Activated CD8-positive, alpha-beta memory T cell treated with anti-CD3 and anti-CD28 coated beads for 36 hours (primary cell): ENCODE measurements at regions not wholly inside any gene's neighbourhood (a gene's known extent, or its start where the extent isn't known, plus 50 kb on each side); places are given as distances from the start of the nearest gene placed in this dataset.

Experiments used
- CTCF ChIA-PET: fragments of 350-600 bp; sonication (Branson Sonifier 250); formaldehyde crosslinking; loops from one replicate; lab custom pipeline; 2021; ENCODE audit warnings: antibody characterized with exemption; lab: Charles Lee
- POLR2A ChIA-PET: fragments of 350-600 bp; sonication (Branson Sonifier 250); formaldehyde crosslinking; loops from one replicate; lab custom pipeline; 2021; ENCODE audit warnings: antibody characterized with exemption; lab: Charles Lee

DNA sequence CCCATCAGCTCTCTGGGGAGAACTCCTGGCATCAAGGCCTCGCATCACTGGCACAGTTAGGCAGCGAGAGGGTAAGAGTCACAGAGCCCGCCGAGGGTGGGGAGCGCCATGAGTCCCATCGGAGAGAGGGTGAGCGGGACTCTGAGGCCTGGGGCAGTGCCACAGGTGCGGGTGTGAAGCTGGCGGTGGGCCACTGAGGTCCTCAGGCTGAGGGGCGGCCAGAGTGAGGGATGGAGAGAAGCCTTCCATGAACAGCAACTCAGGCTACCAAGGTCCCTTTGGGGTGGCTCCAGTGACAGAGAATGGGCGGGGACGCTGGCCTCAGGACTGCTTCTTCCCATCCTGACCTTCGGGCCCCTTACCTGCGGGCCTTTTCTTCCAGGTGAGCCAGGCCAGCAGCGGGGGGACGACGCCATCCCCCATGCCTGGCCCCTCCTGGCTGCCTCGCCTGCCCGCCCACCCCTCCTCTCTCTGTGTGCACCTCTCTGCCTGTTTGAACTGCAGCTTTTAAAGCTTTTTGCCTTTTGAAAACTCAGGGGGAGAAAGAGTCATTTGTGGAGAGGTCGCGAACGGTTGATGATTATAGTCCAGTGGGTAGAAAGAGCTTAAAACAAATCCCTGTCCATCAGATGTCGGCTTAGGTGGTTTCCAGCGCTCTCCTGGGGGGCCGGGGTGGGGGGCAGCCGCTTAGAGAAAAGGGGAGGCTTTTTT lies 149.3 kb upstream of the GSE1 start:
- CTCF ChIA-PET = interaction anchor here (1.3 kb wide), 1 partner anchor 153 kb away, joined by 3 read pairs; no protein-coding TSS in a partner anchor
- POLR2A ChIA-PET = no interaction called here

DNA sequence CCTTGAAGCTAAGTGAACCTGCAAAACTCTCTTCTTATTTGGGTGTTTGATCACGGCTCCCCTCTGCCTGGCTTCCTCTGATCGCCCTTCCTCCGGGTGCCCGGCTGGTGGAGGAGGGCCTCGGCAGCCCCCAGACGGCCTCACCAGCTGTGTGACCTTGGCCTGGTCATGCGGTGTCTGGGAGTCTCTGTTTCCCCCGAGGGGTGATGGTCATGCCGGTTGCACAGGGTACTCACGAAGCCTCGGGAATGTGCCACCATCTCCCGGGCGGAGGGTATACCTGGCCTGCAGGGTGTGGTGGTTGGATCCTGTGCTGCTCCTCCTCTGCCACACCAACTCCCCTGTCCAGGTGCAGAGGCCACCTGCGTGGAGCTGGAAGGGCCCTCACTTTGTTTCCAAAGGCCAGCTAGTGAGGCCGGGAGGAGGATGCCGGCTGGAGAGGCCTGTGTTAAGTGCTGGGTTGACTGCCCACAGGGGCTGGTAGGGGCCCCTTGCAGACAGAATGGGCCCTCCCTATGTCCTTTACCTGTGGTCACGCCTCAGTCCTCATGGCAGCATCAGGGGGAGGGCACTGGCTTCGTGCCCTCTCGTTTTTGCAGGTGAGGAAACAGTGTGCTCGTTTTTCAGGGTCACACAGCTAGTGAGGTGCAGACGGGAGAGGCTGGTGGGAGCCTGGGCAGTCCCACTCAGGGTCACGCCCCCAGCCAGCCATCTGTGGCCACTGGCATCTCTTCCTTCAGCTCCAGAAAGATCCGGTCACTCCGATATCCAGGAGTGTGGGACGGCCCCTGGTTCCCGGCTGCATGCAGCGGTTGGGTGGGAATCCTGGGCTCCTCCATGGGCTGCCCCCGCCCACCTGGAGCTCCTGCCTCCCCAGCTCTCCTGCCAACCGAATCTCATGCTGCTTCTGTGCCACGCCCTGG lies 148.5 kb upstream of the GSE1 start:
- ChIA-PET POLR2A (no interaction called here), CTCF (interaction anchor here (1.3 kb wide), 1 partner anchor 152 kb away, joined by 3 read pairs; no protein-coding TSS in a partner anchor)

DNA sequence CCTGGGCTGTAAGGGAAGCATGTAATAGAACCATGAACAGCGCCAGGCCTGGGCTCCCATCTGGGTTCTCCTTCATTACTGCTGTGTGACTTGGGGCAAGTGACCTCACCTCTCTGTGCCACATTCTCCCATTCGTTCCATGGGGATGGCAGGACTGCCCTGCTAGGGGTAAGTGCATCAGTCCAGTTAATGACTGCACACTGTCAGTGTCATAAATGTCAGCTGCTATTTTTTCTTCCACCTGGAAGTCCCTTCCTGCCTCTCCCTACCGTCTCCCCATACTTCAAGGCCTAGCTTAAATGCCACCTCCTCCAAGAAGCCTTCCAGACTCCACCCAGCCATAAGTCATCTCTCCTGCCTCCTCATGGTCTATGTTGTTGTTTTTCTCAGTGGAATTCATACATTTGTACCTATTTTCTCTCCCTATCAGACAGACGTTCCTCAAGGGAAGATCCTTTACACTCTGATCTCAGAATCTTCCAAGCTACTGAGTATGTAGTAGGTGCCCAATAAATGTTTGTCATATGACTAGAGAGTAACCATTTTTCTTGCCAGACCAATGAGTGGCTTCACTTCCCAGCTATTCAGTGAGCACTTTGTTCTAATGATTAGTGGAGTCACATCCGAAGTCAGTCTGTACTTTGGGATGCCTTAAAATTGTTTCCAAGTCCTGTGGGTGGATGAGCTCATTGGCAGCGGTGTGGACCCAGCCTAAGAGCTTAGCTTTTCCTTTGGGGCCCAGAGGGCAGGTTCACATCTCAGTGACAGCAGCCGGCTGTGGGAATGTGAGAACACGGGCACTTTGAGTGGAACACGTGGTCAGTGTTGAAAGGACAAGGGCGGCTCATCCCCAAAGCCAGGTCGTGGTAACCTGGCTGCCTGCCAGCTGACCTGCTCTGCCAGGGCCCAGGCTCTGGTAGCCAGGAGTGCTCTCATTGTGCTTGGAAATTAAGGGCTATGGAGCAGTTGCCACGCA lies 147.5 kb upstream of the GSE1 start:
- ChIA-PET CTCF (no interaction called here), POLR2A (no interaction called here)

DNA sequence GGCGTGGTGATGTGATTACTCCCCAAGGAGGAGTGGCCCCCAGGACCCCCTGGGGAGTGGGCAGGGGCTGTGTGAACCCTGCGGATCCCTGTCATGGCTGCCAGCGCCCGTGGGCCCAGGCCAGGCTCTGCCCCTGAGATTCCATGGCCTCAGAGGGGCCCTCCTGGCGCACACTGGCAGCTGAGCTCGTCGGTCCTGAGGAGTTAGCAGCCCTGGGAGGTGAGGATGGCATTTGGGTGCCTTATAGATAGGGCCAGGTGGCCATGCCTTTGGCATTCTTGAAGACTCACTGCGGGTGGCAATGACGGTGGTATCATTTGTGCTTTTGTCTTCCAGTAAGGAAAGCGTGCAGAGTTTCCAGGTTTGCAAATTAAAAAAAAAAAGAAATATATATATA lies 146.8 kb upstream of the GSE1 start:
- CTCF ChIA-PET = no interaction called here
- POLR2A ChIA-PET = no interaction called here

DNA sequence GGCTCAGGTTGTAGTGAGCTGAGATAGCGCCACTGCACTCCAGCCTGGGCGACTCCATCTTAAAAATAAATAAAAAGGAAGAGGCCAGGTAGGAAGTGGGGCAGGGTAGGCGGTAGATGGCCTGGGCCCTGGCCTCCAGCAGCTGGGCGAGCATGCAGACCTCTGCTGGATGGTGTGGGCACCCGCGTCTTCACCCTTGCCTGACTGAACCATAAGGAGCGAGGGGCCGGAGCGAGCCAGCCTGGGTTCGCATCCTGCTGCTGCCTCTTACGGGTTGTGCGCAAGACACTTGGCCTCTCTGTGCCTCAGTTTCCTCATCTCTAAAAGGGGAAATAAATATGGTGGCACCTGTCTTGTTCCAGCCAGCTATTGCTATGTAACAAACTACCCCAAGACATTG lies 146.1 kb upstream of the GSE1 start:
- POLR2A ChIA-PET = no interaction called here

DNA sequence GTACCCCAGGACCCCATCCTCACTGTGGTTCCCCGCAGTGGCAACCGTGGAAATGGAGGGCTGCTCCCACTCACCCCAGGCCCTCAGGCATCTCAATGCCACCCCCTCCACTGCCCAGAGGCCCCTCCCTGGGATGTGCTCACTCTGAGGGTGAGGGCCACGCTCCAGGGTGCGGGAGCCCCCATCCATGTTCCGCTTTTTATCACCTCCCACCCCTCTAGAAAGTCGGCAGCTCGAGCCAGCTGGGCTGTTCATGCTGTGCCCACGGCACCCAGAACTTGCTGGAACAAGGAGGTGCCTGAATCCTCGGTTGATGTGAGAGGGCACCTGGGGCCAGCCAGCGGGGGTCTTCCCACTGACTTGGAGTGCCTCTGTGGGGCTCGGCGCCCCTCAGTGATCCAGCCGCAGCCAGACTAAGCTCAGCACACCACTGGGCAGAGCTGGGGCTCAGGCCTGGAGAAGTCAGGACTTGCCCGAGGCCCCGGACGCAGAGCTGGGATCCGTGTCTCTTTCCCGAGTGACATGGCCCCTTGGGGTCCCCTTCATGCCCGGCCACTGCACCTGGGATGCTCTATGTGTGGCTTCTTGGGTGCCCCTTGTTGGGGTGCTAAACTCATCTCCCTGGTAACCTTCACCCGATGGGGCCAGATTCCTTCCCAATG lies 143.1 kb upstream of the GSE1 start:
- POLR2A ChIA-PET = no interaction called here
- CTCF ChIA-PET = interaction anchor here (0.7 kb wide), 1 partner anchor 269 kb away, joined by 3 read pairs; no protein-coding TSS in a partner anchor

More for the DNA sequence above, 146.1 kb upstream of the GSE1 start:
- CTCF ChIA-PET = no interaction called here

DNA sequence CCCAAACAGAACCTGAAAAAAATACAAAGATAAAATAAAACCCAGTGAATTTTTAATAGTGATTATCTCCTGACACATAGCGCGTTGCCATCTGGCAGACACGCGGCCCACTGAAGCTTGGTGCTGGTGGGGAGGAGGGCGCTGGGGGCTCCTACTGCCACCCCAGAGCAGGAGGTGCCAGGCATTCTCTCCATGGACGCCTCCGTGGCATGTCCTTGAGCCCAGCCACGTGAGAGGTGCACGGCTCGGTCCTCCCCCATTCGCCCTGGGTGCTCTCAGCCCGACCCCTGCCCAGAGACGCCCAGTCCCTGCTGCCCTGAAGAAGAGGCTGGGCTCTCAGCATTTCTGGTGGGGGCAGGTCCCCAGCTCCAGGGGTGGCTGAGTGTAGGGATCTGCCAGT lies 142.2 kb upstream of the GSE1 start:
- ChIA-PET POLR2A (no interaction called here), CTCF (interaction anchor here (0.7 kb wide), 1 partner anchor 268 kb away, joined by 3 read pairs; no protein-coding TSS in a partner anchor)

DNA sequence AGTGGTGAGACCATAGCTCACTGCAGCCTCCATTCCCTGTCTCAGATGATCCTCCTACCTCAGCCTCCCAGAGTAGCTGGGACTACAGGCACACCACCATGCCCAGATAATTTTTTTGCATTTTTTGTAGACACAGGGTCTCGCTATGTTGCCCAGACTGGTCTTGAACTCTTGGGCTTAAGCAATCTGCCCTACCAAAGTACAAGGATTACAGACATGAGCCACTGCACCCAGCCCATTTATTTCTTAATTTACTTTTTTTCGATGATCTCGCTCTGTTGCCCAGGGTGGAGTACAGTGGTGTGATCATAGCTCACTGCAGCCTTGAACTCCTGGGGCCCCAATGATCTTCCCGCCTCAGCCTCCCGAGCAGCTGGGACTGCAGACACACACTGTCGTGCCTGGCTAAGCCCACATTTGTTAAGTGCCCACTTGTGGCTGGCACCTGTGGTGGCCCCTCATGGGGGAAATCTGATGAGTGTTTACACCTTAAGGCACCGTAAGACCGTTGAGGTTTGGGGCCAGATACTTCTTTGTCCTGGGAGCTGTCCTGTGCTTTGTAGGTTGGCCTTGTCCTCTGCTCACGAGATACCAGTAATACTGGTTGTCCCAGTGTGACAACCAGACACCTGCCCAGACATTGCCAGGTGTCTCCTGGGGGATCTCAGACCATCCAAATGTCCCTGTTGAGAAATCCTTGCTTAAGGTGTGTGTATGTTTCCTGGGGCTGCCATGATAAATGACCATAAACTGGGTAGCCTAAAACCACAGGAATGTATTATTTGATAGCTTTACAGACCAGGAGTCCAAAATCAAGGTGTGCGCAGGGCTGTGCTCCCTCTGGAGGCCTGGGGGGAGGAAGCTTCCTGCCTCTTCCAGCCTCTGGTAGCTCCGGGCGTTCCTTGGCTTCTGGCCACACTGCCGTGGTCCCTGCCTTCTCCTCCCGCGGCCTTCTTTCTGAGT lies 141.4 kb upstream of the GSE1 start:
- CTCF ChIA-PET = interaction anchor here (1.3 kb wide), 2 partner anchors 49 to 146 kb away, joined by 3 read pairs; no protein-coding TSS in a partner anchor
- POLR2A ChIA-PET = no interaction called here

DNA sequence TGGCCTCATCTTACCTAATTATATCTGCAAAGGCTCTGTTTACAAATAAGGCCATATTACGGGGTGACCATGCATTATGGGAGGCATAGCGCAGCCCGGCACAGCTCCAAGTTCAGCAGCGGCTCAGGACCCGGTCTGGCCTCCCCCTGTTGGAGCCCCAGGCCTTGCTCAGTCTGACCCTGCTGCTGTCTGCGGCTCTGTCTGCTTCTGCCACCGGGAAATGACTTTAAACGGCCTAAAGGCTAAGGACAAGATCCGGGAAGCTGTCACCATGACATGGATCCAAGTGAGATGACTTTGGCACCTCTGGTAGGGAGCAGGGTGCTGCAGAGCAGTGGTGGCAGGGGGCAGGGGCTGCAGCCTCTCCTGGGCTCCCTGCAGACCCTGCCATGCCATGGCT lies 140.6 kb upstream of the GSE1 start:
- CTCF ChIA-PET = interaction anchor here (1.3 kb wide), 2 partner anchors 50 to 145 kb away, joined by 3 read pairs; no protein-coding TSS in a partner anchor

DNA sequence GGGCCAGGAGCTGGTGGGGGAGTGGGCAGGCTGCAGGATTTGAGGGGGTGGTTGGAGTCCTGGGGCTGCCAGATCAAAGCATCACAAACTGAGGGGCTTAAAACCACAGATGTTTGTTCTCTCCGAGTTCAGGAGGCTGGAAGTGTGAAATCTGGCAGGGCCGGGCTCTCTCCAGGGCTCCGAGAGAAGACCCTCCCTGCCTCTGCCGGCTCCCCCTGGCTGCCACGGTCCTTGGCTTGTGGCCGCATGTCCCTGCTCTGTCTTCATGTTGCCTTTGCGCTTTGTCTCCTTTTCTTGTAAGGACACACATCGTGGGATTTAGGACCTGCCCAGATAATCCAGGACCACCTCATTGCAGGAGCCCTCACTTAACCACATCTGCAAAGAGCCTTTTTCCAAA lies 139.8 kb upstream of the GSE1 start:
- ChIA-PET CTCF (no interaction called here), POLR2A (interaction anchor here (0.7 kb wide), 1 partner anchor 8 kb away, joined by 3 read pairs; no protein-coding TSS in a partner anchor)

More for the DNA sequence above, 140.6 kb upstream of the GSE1 start:
- POLR2A ChIA-PET = interaction anchor here (0.7 kb wide), 1 partner anchor 9 kb away, joined by 3 read pairs; no protein-coding TSS in a partner anchor

DNA sequence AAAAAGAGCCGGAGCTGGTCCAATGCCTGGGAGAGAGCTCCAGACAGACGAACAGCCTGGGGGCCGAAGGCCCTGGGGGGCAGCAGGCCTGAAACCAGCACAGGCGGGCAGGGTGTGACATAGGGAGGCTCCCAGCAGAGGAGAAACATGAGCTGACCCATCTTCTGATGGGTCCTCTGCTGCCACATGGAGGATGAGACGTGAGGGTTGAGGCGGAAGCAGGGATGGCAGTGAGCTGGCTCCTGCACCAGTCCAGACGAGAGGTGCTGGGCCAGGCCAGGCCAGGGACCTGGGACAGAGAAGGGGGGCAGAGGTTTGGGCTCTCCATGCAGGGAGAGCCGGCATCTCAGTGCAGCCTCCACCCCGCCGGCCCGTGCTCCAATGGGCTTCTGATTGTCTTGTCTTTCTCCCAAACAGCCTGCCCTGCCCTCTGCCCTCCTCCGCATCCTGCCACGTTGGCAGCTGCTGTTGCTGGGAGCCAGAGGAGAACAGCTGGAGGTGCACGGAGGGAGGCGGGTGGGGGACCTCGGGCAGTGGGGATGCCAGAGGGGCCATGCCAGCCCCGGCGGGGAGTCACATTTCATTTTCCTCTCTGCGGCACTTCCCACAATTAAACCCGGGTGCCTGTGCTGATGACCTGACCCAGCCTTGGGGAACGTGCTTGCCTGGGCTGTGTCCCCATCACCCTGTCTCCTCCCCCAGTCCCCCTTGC lies 139.1 kb upstream of the GSE1 start:
- POLR2A ChIA-PET = no interaction called here
- CTCF ChIA-PET = no interaction called here

DNA sequence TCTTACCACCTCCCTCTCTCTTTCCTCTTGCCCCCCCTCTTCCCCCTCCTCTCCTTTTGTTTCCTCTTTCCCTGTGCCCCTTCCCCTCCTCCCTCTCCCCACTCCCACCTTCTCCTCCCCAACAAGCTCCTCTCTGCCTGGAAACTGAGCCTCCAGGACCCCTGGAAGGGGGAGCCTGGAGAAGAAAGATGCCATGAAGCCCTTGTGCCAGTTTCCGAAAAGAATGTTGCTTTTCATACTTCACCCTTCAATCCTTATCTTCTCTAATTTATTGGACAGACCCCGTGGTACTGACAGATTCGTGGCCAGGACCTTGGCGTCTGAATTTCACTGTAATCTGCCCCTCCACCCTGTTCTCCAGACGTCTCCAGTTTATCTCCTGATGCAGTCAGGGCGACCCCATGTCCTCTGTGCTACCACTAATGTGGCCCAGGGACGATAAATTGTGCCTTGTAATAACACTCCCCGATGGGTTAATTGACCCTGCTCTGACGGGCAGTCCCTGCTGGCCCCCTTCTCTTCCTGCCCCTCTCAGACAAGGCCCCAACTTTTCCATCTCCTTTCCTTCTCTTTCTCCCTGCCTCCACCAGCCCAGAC lies 138.4 kb upstream of the GSE1 start:
- POLR2A ChIA-PET = no interaction called here
- CTCF ChIA-PET = no interaction called here

DNA sequence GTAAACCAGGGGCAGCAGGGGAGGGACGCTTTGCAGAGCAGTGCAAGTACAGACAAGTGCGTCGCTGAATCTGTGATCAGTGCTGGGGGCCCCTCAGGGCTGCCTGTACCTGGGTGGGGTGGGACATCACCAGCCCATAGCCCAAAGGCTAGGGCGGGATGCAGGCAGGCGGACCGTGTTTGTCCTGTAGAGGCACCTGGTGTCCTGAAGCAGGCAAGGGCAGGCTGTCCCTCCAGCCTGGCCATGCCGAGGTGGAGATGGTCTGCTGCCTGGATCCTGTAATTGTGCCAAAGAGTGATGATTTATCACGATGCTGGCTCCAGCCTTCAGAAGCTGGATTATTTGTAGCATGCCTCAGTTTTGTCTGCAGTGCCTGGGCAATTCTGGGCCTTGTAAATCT lies 137.9 kb upstream of the GSE1 start:
- POLR2A ChIA-PET = no interaction called here
- CTCF ChIA-PET = no interaction called here

DNA sequence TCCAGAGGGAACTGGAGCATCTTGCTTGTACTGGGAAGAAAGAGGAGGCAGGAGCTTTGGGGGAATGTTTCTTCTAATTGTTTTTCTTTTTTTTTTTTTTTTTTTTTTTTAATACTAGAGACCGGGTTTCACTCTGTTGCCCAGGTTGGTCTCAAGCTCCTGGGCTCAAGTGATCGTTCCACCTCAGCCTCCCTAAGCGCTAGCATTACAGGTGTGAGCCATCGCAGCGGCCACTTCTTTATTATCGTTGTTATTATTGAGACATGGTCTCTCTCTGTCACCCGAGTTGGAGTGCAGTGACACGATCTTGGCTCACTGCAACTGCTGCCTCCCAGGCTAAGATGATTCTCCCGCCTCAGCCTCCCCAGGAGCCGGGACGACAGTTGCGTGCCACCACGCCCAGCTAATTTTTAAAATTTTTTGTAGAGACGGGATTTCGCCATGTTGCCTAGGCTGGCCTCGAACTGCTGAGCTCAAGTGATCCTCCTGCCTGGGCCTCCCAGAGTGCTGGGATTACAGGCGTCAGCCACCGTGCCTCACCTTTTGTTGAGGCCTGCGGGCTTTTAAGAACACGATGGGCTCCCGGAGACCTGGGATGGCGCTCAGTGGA lies 137.3 kb upstream of the GSE1 start:
- ChIA-PET POLR2A (no interaction called here), CTCF (no interaction called here)

DNA sequence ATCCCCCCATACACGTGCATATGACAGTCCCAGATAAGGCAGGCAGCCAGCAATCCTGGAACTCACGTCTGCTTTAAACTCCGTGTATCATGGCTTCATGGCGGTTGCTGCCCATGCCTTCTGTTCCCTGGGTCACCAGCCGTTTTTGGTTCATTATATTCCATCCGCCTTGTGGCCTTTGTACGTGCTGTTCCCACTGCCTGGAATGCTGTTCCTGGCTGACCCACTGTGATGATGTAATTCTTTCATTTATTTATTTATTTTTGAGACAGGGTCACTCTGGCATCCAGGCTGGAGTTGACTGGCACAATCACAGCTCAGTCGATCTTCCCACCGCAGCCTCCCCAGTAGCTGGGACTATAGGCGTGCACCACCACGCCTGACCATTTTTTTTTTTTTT lies 136.7 kb upstream of the GSE1 start:
- CTCF ChIA-PET = no interaction called here
- POLR2A ChIA-PET = no interaction called here

DNA sequence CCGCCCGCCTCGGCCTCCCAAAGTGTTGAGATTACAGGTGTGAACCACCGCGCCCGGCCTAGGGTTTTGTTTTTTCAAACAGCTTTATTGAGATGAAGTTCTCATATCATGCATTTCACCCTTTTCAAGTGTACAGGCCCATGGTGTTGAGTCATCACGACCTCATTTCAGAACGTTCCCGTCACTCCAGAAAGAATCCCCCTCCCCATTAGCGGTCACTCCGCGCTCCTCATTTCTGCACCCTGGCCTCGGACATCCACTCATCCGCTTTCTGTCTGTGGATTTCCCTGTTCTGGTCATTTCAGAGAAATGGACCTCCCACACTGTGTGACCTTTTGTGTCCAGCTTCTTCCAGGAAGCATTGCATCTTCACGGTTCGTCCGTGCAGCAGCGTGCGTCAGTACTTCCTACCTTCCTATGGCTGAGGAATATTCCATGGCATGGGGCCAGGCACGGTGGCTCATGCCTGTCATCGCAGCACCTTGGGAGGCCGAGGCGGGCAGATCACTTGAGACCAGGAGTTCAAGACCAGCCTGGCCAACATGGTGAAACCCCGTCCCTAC lies 135.2 kb upstream of the GSE1 start:
- ChIA-PET POLR2A (no interaction called here), CTCF (interaction anchor here (1.0 kb wide), 1 partner anchor 10 kb away, joined by 3 read pairs; no protein-coding TSS in a partner anchor)
